Large intestine (tissue), 3 donors: ENCODE measurements at regions not wholly inside any gene's neighbourhood (a gene's known extent, or its start where the extent isn't known, plus 50 kb on each side); places are given as distances from the start of the nearest gene placed in this dataset.
A peak's percentile ranks its signal among the peaks of the same experiment; 100 is the strongest.

Source experiments
- DNase-seq, 2 donors: peaks; one replicate each; pipeline versions ENCODE4 v3.0.0 to v3.0.0-alpha.2; 2013
- H3K27ac ChIP-seq: one replicate; pipeline ENCODE4 v1.5.1; 2013; ENCODE audit warnings: low read length
- H3K27me3 ChIP-seq: 2 replicates; pipeline ENCODE4 v1.6.1; 2013; ENCODE audit warnings: low read length; ENCODE audit not compliant: control insufficient read depth, insufficient read depth
- H3K36me3 ChIP-seq: 2 replicates; pipeline ENCODE4 v1.6.1; 2013; ENCODE audit warnings: low read length; ENCODE audit not compliant: control insufficient read depth, insufficient read depth
- H3K4me1 ChIP-seq: one replicate; pipeline ENCODE4 v1.6.1; 2013; ENCODE audit warnings: low read length; ENCODE audit not compliant: control insufficient read depth, insufficient read depth
- H3K4me3 ChIP-seq: one replicate; pipeline ENCODE4 v1.5.1; 2013; ENCODE audit warnings: low read length
- H3K9me3 ChIP-seq: one replicate; pipeline ENCODE4 v1.6.1; 2013; ENCODE audit warnings: mild to moderate bottlenecking, low read depth, low read length, moderate library complexity; ENCODE audit not compliant: control insufficient read depth
- WGBS: methylation state at CpG from one replicate; pipeline ENCODE4 v1.1.5; 2013; ENCODE audit warnings: low lambda C conversion rate; ENCODE audit not compliant: insufficient coverage; 5-methylcytosine and 5-hydroxymethylcytosine counted together

GRCh38 chr2:152930501-152930900 is 212.1 kb downstream of the ARL6IP6 start:
- Histone ChIP-seq H3K27me3 (no peaks in the 10 kb centered on the region), H3K9me3 (no peaks in the 10 kb centered on the region), H3K27ac (no peak overlapping the region), H3K4me1 (no peaks in the 10 kb centered on the region), H3K4me3 (no peak overlapping the region), H3K36me3 (no peaks in the 10 kb centered on the region)
- WGBS = 89% methylated on average over 1 of the region's 2 CpGs
- DNase-seq = no peak

GRCh38 chr2:152929628-152930027 is 211.2 kb downstream of the ARL6IP6 start:
- no peaks in the 10 kb centered on the region for H3K36me3 ChIP-seq
- H3K9me3 ChIP-seq = no peaks in the 10 kb centered on the region
- H3K27ac ChIP-seq = no peak overlapping the region
- H3K4me3 ChIP-seq = no peak overlapping the region
- H3K27me3 ChIP-seq = no peaks in the 10 kb centered on the region
- no peak for DNase-seq
- WGBS = 86% methylated on average over 1 of the region's 3 CpGs
- no peaks in the 10 kb centered on the region for H3K4me1 ChIP-seq

- Histone ChIP-seq H3K36me3 (no peaks in the 10 kb centered on the region), H3K4me1 (no peaks in the 10 kb centered on the region), H3K4me3 (no peak overlapping the region), H3K27ac (no peak overlapping the region), H3K9me3 (no peaks in the 10 kb centered on the region), H3K27me3 (no peaks in the 10 kb centered on the region)
- DNase-seq = peak; percentile 22 to 31
- WGBS = 56% methylated on average over 3 of the region's 11 CpGs
Measured at GRCh38 chr2:152925547-152926448, 207.4 kb downstream of the ARL6IP6 start.

GRCh38 chr2:152924722-152925121 is 206.3 kb downstream of the ARL6IP6 start:
- WGBS = 100% methylated on average over 1 of the region's 3 CpGs
- Histone ChIP-seq H3K9me3 (no peaks in the 10 kb centered on the region), H3K27me3 (no peaks in the 10 kb centered on the region), H3K36me3 (no peaks in the 10 kb centered on the region), H3K4me1 (no peaks in the 10 kb centered on the region), H3K4me3 (no peak overlapping the region), H3K27ac (no peak overlapping the region)
- DNase-seq = no peak

- no peaks in the 10 kb centered on the region for H3K4me1 ChIP-seq
- H3K27ac ChIP-seq = no peak overlapping the region
- H3K9me3 ChIP-seq = no peaks in the 10 kb centered on the region
- H3K27me3 ChIP-seq = no peaks in the 10 kb centered on the region
- H3K36me3 ChIP-seq = no peaks in the 10 kb centered on the region
- no peak for DNase-seq
- H3K4me3 ChIP-seq = no peak overlapping the region
- no CpG with 5 or more reads among the region's 1 CpG for WGBS
Measured at GRCh38 chr2:152924219-152924618, 205.8 kb downstream of the ARL6IP6 start.

- no peaks in the 10 kb centered on the region for H3K27me3 ChIP-seq
Measured at GRCh38 chr2:152920846-152921245, 202.4 kb downstream of the ARL6IP6 start.

GRCh38 chr2:152910970-152911369 is 192.6 kb downstream of the ARL6IP6 start:
- Histone ChIP-seq H3K4me1 (no peaks in the 10 kb centered on the region), H3K4me3 (no peak overlapping the region), H3K9me3 (no peaks in the 10 kb centered on the region), H3K27me3 (no peaks in the 10 kb centered on the region), H3K27ac (no peak overlapping the region), H3K36me3 (no peaks in the 10 kb centered on the region)
- no peak for DNase-seq

More at GRCh38 chr2:152920846-152921245, 202.4 kb downstream of the ARL6IP6 start:
- no peak overlapping the region for H3K4me3 ChIP-seq
- DNase-seq = no peak
- H3K9me3 ChIP-seq = no peaks in the 10 kb centered on the region
- no CpG with 5 or more reads among the region's 2 CpGs for WGBS
- no peaks in the 10 kb centered on the region for H3K36me3 ChIP-seq
- no peak overlapping the region for H3K27ac ChIP-seq
- H3K4me1 ChIP-seq = no peaks in the 10 kb centered on the region

- Histone ChIP-seq H3K27me3 (no peaks in the 10 kb centered on the region), H3K4me3 (no peak overlapping the region), H3K9me3 (no peaks in the 10 kb centered on the region), H3K36me3 (no peaks in the 10 kb centered on the region), H3K27ac (no peak overlapping the region), H3K4me1 (no peaks in the 10 kb centered on the region)
- 17% methylated on average over 1 of the region's 5 CpGs for WGBS
- no peak for DNase-seq
Measured at GRCh38 chr2:152907046-152907445, 188.6 kb downstream of the ARL6IP6 start.

GRCh38 chr2:152894051-152894450 is 175.6 kb downstream of the ARL6IP6 start:
- Histone ChIP-seq H3K27me3 (no peaks in the 10 kb centered on the region), H3K9me3 (no peaks in the 10 kb centered on the region), H3K4me1 (no peaks in the 10 kb centered on the region), H3K36me3 (no peaks in the 10 kb centered on the region), H3K27ac (no peak overlapping the region), H3K4me3 (no peak overlapping the region)
- WGBS = 79% methylated on average over 4 of the region's 5 CpGs
- DNase-seq = no peak

- Histone ChIP-seq H3K27ac (no peak overlapping the region), H3K9me3 (no peaks in the 10 kb centered on the region), H3K36me3 (no peaks in the 10 kb centered on the region), H3K4me3 (no peak overlapping the region), H3K4me1 (no peaks in the 10 kb centered on the region), H3K27me3 (no peaks in the 10 kb centered on the region)
- DNase-seq = no peak
- WGBS = no CpG with 5 or more reads among the region's 2 CpGs
Measured at GRCh38 chr2:152890736-152891135, 172.3 kb downstream of the ARL6IP6 start.

- Histone ChIP-seq H3K9me3 (no peaks in the 10 kb centered on the region), H3K36me3 (no peaks in the 10 kb centered on the region), H3K27me3 (no peaks in the 10 kb centered on the region), H3K27ac (no peak overlapping the region), H3K4me1 (no peaks in the 10 kb centered on the region), H3K4me3 (no peak overlapping the region)
- WGBS = 68% methylated on average over 3 of the region's 4 CpGs
- DNase-seq = no peak
Measured at GRCh38 chr2:152883951-152884487, 165.6 kb downstream of the ARL6IP6 start.
